HG03469 (cell line): ENCODE measurements at regions not wholly inside any gene's neighbourhood (a gene's known extent, or its start where the extent isn't known, plus 50 kb on each side); places are given as distances from the start of the nearest gene placed in this dataset.
"Not testable (repeated sequence)": the region's sequence is repeated elsewhere in the genome, so short reads cannot be mapped to it uniquely, and the experiment has no call there.

Experiments used
- ATAC-seq: cut with Tn5 transposase; IDR thresholded peaks from one replicate; pipeline ENCODE4 v1.9.1; 2021; ENCODE audit warnings: mild to moderate bottlenecking, moderate library complexity, moderate number of reproducible peaks; ENCODE audit not compliant: unreplicated experiment

GRCh38 chr17:20633268-20634059, 53.9 kb downstream of the CDRT15L2 start:
- not testable (repeated sequence) for ATAC-seq

GRCh38 chr17:20640147-20640546, 60.6 kb downstream of the CDRT15L2 start:
- not testable (repeated sequence) for ATAC-seq

GRCh38 chr17:20646661-20647272, 67.2 kb downstream of the CDRT15L2 start:
- ATAC-seq = not testable (repeated sequence)

- ATAC-seq = peak; percentile 78
Measured at GRCh38 chr17:20649097-20649767, 69.7 kb downstream of the CDRT15L2 start.

GRCh38 chr17:20651022-20651421, 71.5 kb downstream of the CDRT15L2 start:
- ATAC-seq = not testable (repeated sequence)

GRCh38 chr17:20651736-20652135, 72.2 kb downstream of the CDRT15L2 start:
- ATAC-seq = not testable (repeated sequence)

- not testable (repeated sequence) for ATAC-seq
Measured at GRCh38 chr17:20653391-20653790, 73.9 kb downstream of the CDRT15L2 start.

GRCh38 chr17:20654114-20654513, 74.6 kb downstream of the CDRT15L2 start:
- ATAC-seq = not testable (repeated sequence)

GRCh38 chr17:20654575-20654974, 75.1 kb downstream of the CDRT15L2 start:
- not testable (repeated sequence) for ATAC-seq

GRCh38 chr17:20665103-20665955, 85.8 kb downstream of the CDRT15L2 start:
- ATAC-seq = not testable (repeated sequence)

- ATAC-seq = not testable (repeated sequence)
Measured at GRCh38 chr17:20666689-20667088, 87.2 kb downstream of the CDRT15L2 start.

GRCh38 chr17:20667712-20668111, 88.2 kb downstream of the CDRT15L2 start:
- ATAC-seq = not testable (repeated sequence)

- ATAC-seq = not testable (repeated sequence)
Measured at GRCh38 chr17:20668316-20668715, 88.8 kb downstream of the CDRT15L2 start.

GRCh38 chr17:20668868-20669267, 89.3 kb downstream of the CDRT15L2 start:
- ATAC-seq = not testable (repeated sequence)

GRCh38 chr17:20670506-20670905, 91.0 kb downstream of the CDRT15L2 start:
- ATAC-seq = not testable (repeated sequence)

GRCh38 chr17:20674374-20674773, 94.8 kb downstream of the CDRT15L2 start:
- ATAC-seq = not testable (repeated sequence)

- ATAC-seq = not testable (repeated sequence)
Measured at GRCh38 chr17:20675707-20676106, 96.2 kb downstream of the CDRT15L2 start.

- ATAC-seq = not testable (repeated sequence)
Measured at GRCh38 chr17:20676656-20677055, 97.1 kb downstream of the CDRT15L2 start.

GRCh38 chr17:20677469-20677868, 97.9 kb downstream of the CDRT15L2 start:
- not testable (repeated sequence) for ATAC-seq

- not testable (repeated sequence) for ATAC-seq
Measured at GRCh38 chr17:20678424-20678823, 98.9 kb downstream of the CDRT15L2 start.
